ENCODE measurements at regions not wholly inside any gene's neighbourhood (a gene's known extent, or its start where the extent isn't known, plus 50 kb on each side); places are given as distances from the start of the nearest gene placed in this dataset.

- Histone ChIP-seq H3K36me3 (ENCODE audit: control insufficient read depth in 1 of 2, insufficient read depth in 2 of 2, low read length in 2 of 2) (no peaks in the 10 kb centered on the region), H3K9me3 (ENCODE audit: control insufficient read depth in 1 of 2, insufficient read depth in 1 of 2, low read depth in 1 of 2, low read length in 2 of 2) (no peaks in the 10 kb centered on the region), H3K9ac (ENCODE audit: low read length) (no peak overlapping the region), H2AFZ (ENCODE audit: low read depth, low read length, poor library complexity, severe bottlenecking) (no peak overlapping the region), H3K27me3 (ENCODE audit: insufficient read depth, low read length) (no peaks in the 10 kb centered on the region), H3K27ac (ENCODE audit: low read depth, low read length) (no peak overlapping the region), H3K4me1 (ENCODE audit: control insufficient read depth in 1 of 2, insufficient read depth in 2 of 2, low read length in 2 of 2) (peaks cover 7 to 17% of the 10 kb centered on the region in 2 experiments), H3K9me2 (ENCODE audit: insufficient read depth) (no peaks in the 10 kb centered on the region), H3K4me2 (ENCODE audit: low read length) (no peak overlapping the region), H3K79me2 (ENCODE audit: insufficient read depth, low read length) (no peaks in the 10 kb centered on the region), H3K4me3 (replicated peaks in 1 of 2; ENCODE audit: low read depth in 1 of 2, low read length in 2 of 2) (no peak overlapping the region), H4K20me1 (ENCODE audit: insufficient read depth) (no peaks in the 10 kb centered on the region)
- TF ChIP-seq CEBPB (IDR thresholded peaks at IDR 0.05; ENCODE audit: low read depth) (no peak), ZFX (IDR thresholded peaks at IDR 0.05) (no peak), SIN3A (IDR thresholded peaks at IDR 0.05; ENCODE audit: low read depth) (no peak), REST (IDR thresholded peaks at IDR 0.05; ENCODE audit: low read depth) (no peak), SRF (IDR thresholded peaks at IDR 0.05; ENCODE audit: low read depth) (no peak), YY1 (IDR thresholded peaks at IDR 0.05; ENCODE audit: extremely low read depth, insufficient replicate concordance, low read depth, low read length) (no peak), FOSL1 (IDR thresholded peaks at IDR 0.05; ENCODE audit: low read depth) (no peak), CBX3 (IDR thresholded peaks at IDR 0.05; ENCODE audit: low read depth) (no peak), ZBTB33 (IDR thresholded peaks at IDR 0.05; ENCODE audit: extremely low read depth, insufficient replicate concordance, low read length) (no peak), POLR2AphosphoS5 (IDR thresholded peaks at IDR 0.05; ENCODE audit: low read depth, low read length) (no peak), ZNF274 (IDR thresholded peaks at IDR 0.05; ENCODE audit: low read depth, low read length) (no peak), ELF1 (IDR thresholded peaks at IDR 0.05; ENCODE audit: borderline replicate concordance, low read depth) (no peak)
- ATAC-seq (no peak), DNase-seq (ENCODE audit: low read depth, low spot score) (no peak)
- BruUV-seq (replicated peaks): no TSS peak
- ChIA-PET POLR2A (no interaction called here), RAD21 (ENCODE audit: low non-redundant PET in 1 of 2, low total read pairs in 2 of 2, uncharacterized antibody in 2 of 2, unreplicated experiment in 2 of 2) (no interaction called here), CTCF (no interaction called here)
- intact Hi-C loops (cut with micrococcal nuclease): no loop called here
These were observed 421.7 kb downstream of the EFNB2 start for GRCh38 chr13:106113796-106114195.

All from HCT116 (cell line).